WTC11 (cell line): ENCODE measurements at regions not wholly inside any gene's neighbourhood (a gene's known extent, or its start where the extent isn't known, plus 50 kb on each side); places are given as distances from the start of the nearest gene placed in this dataset.
"Not testable (repeated sequence)": the region's sequence is repeated elsewhere in the genome, so short reads cannot be mapped to it uniquely, and the experiment has no call there.

Experiments used
- CTCF ChIP-seq: fragments of 200-600 bp; IDR thresholded peaks from 2 replicates; pipeline ENCODE4 v1.8.0; 2022; ENCODE audit warnings: antibody characterized with exemption
- ESRRA ChIP-seq: sonication (generic); formaldehyde crosslinking; IDR thresholded peaks from 2 replicates; pipeline ENCODE4 v1.8.1; 2022; ENCODE audit warnings: mild to moderate bottlenecking, missing genetic modification reagents, borderline replicate concordance
- ETV6 ChIP-seq: sonication (generic); formaldehyde crosslinking; IDR thresholded peaks from 2 replicates; pipeline ENCODE4 v1.8.1; 2022; ENCODE audit warnings: mild to moderate bottlenecking, missing genetic modification reagents
- JUN ChIP-seq: sonication (generic); formaldehyde crosslinking; IDR thresholded peaks from 2 replicates; pipeline ENCODE4 v1.8.0; 2023; ENCODE audit warnings: mild to moderate bottlenecking, missing genetic modification reagents
- NR1H2 ChIP-seq: sonication (generic); formaldehyde crosslinking; IDR thresholded peaks from 2 replicates; pipeline ENCODE4 v1.9.0; 2021; ENCODE audit warnings: mild to moderate bottlenecking, moderate library complexity, missing genetic modification reagents
- ZBTB21 ChIP-seq: sonication (generic); formaldehyde crosslinking; IDR thresholded peaks from 2 replicates; pipeline ENCODE4 v1.8.1; 2023; ENCODE audit warnings: mild to moderate bottlenecking, missing genetic modification reagents, borderline replicate concordance
- ZNF317 ChIP-seq: sonication (generic); formaldehyde crosslinking; IDR thresholded peaks from 2 replicates; pipeline ENCODE4 v1.8.1; 2023; ENCODE audit warnings: low read depth, mild to moderate bottlenecking, moderate library complexity, missing genetic modification reagents, borderline replicate concordance
- ZNF416 ChIP-seq: fragments of 250-450 bp; sonication (Bioruptor Pico); IDR thresholded peaks from 2 replicates; pipeline ENCODE4 v1.9.0; 2021; ENCODE audit warnings: mild to moderate bottlenecking, inconsistent platforms
- TF ChIP-seq, protein P1 (sequence below): sonication (generic); formaldehyde crosslinking; IDR thresholded peaks from 2 replicates; pipeline ENCODE4 v1.8.1; 2022; ENCODE audit warnings: mild to moderate bottlenecking, moderate library complexity, missing genetic modification reagents
- TF ChIP-seq, protein P2 (sequence below): sonication (generic); formaldehyde crosslinking; IDR thresholded peaks from 2 replicates; pipeline ENCODE4 v1.8.1; 2022; ENCODE audit warnings: low read depth, mild to moderate bottlenecking, moderate library complexity, missing genetic modification reagents, borderline replicate concordance

DNA sequence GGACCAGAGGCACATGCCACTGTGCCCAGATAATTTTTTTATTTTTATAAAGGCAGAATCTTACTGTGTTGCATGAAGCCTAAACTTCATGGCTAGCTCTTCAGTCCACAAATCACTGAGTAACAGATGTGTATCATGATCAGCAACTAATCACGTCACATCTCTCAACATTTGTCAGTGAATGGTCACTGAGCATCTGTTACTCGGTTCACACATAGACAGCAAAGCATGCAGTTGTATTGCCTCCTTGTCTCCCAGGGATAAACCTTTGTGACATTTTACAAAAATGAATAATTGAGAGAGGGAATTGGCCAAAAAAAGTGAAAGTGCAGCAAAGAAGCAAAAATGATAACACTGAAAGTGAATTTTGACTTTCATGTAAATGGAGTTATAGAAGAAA, 85.9 kb upstream of the BTG1 start:
- not testable (repeated sequence) for TF ChIP-seq CTCF; ZNF416 (CRISPR knock-in tag); ESRRA (CRISPR knock-in tag); JUN (CRISPR knock-in tag); ZBTB21 (CRISPR knock-in tag); NR1H2 (CRISPR knock-in tag); ZNF317; ETV6 (CRISPR knock-in tag)
- TF ChIP-seq, protein P1, sequence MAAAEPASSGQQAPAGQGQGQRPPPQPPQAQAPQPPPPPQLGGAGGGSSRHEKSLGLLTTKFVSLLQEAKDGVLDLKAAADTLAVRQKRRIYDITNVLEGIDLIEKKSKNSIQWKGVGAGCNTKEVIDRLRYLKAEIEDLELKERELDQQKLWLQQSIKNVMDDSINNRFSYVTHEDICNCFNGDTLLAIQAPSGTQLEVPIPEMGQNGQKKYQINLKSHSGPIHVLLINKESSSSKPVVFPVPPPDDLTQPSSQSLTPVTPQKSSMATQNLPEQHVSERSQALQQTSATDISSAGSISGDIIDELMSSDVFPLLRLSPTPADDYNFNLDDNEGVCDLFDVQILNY (CRISPR knock-in tag), result not testable (repeated sequence)
- TF ChIP-seq, protein P2, sequence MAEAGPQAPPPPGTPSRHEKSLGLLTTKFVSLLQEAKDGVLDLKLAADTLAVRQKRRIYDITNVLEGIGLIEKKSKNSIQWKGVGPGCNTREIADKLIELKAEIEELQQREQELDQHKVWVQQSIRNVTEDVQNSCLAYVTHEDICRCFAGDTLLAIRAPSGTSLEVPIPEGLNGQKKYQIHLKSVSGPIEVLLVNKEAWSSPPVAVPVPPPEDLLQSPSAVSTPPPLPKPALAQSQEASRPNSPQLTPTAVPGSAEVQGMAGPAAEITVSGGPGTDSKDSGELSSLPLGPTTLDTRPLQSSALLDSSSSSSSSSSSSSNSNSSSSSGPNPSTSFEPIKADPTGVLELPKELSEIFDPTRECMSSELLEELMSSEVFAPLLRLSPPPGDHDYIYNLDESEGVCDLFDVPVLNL, result not testable (repeated sequence)
